Heart left ventricle (tissue), 13 donors: ENCODE measurements at regions not wholly inside any gene's neighbourhood (a gene's known extent, or its start where the extent isn't known, plus 50 kb on each side); places are given as distances from the start of the nearest gene placed in this dataset.

Source experiments
- CTCF ChIP-seq, 12 donors: fragments of 200-600 bp; sonication (generic) in 4 of 12; IDR thresholded peaks; one replicate each; pipeline versions ENCODE4 v1.5.0 to v1.8.0; 2018 to 2022; ENCODE audit warnings: antibody characterized with exemption in 12 of 12, mild to moderate bottlenecking in 5 of 12
- POLR2A ChIP-seq, 2 donors: fragments of 450-650 bp; IDR thresholded peaks; one replicate each; pipeline ENCODE4 v1.6.1; 2017; ENCODE audit warnings: antibody characterized with exemption in 2 of 2, mild to moderate bottlenecking in 2 of 2, moderate library complexity in 2 of 2
- donor health status: ischemic (EF 13 %, LVEDD 7.1; RV severe dilation, severe dysfunction).
- donor health status: DM: no; HTN: yes; CAD: no.
- donor health status: DM: no; HTN: no; CAD: no.
- donor health status: ischemic (EF 25% LVEDD 6.9; RV normal size, moderate dysfunction).
- donor health status: ischemic (EF 25% LVEDD 5.7; RV mildly dilated, moderate dysfunction).
- donor health status: ischemic (EF 35%, LVEDD 5.7; RV mildly dilated, moderate dysfunction).
- donor health status: nonischemic (EF 11% LVEDD 7.7; RV severe dilation, severe dysfunction).
- donor health status: DM: yes; HTN: yes; CAD: no.
- donor health status: PGD.
- donor health status: ischemic (EF 29% LVEDD 5.4; RV normal size, mild dysfunction).
- donor health status: nonischemic (EF 23%, LVEDD 6.1; RV moderate dilation, normal function).

GRCh38 chr3:3340526-3340925 lies 161.0 kb upstream of the CRBN start:
- TF ChIP-seq CTCF (IDR thresholded peaks at IDR 0.05) (no peak), POLR2A (IDR thresholded peaks at IDR 0.05) (no peak)
